ENCODE measurements at regions not wholly inside any gene's neighbourhood (a gene's known extent, or its start where the extent isn't known, plus 50 kb on each side); places are given as distances from the start of the nearest gene placed in this dataset.

- TF ChIP-seq CTCF (conservative IDR thresholded peaks at IDR 0.05; ENCODE audit: low read depth in 2 of 2), result no peak
- no peak for TF ChIP-seq CREB1 (CRISPR knock-in tag; IDR thresholded peaks at IDR 0.05; ENCODE audit: low read depth)
- no peak for TF ChIP-seq POLR2AphosphoS5 (IDR thresholded peaks at IDR 0.05; ENCODE audit: low read depth)
- no peak for TF ChIP-seq EZH2phosphoT487 (IDR thresholded peaks at IDR 0.05; ENCODE audit: unreplicated experiment)
- no peak for TF ChIP-seq EZH2 (IDR thresholded peaks at IDR 0.05; ENCODE audit: low read depth, unreplicated experiment)
- TF ChIP-seq JUNB (IDR thresholded peaks at IDR 0.05; ENCODE audit: unreplicated experiment), result no peak
- TF ChIP-seq REST (IDR thresholded peaks at IDR 0.05; ENCODE audit: unreplicated experiment), result no peak
- no peak for TF ChIP-seq NANOG (IDR thresholded peaks at IDR 0.05; ENCODE audit: borderline replicate concordance)
- no peak for TF ChIP-seq ETS1 (IDR thresholded peaks at IDR 0.05)
These were observed 346.1 kb downstream of the GRXCR1 start for GRCh38 chr4:43238585-43238984.

Measured in GM23338 (cell line).